Naive thymus-derived CD4-positive, alpha-beta T cell (primary cell): ENCODE measurements at regions not wholly inside any gene's neighbourhood (a gene's known extent, or its start where the extent isn't known, plus 50 kb on each side); places are given as distances from the start of the nearest gene placed in this dataset.

Source experiments
- ATAC-seq: fragments of 150-1000 bp; cut with Tn5 transposase; 2 replicates; pipeline ENCODE4 v1.10.0; 2021; ENCODE audit warnings: mild to moderate bottlenecking, moderate library complexity
- CTCF ChIA-PET: fragments of 350-600 bp; sonication (Branson Sonifier 250); formaldehyde crosslinking; loops from one replicate; lab custom pipeline; 2021; ENCODE audit warnings: antibody characterized with exemption; lab: Charles Lee
- POLR2A ChIA-PET: fragments of 350-600 bp; sonication (Branson Sonifier 250); formaldehyde crosslinking; loops from one replicate; lab custom pipeline; 2021; ENCODE audit warnings: antibody characterized with exemption, inconsistent platforms; lab: Charles Lee
- DNase-seq, 9 donors: peaks; one replicate each; pipeline versions ENCODE4 v3.0.0 to v3.0.0-alpha.2; 2020 to 2022; ENCODE audit warnings: mixed read lengths in 1 of 9
- H3K27ac ChIP-seq: one replicate; pipeline ENCODE4 v1.7.0; 2013; ENCODE audit warnings: mild to moderate bottlenecking, low read depth, low read length, moderate library complexity
- H3K27me3 ChIP-seq, 2 donors: one replicate each; pipeline ENCODE4 v1.7.0; 2013; ENCODE audit warnings: low read length in 2 of 2, mild to moderate bottlenecking in 2 of 2, moderate library complexity in 2 of 2; ENCODE audit not compliant: control insufficient read depth in 2 of 2, insufficient read depth in 2 of 2
- H3K36me3 ChIP-seq, 3 experiments: 1 replicate in 2 of 3; 2 replicates in 1 of 3; pipeline ENCODE4 v1.7.0; 2013; ENCODE audit warnings: low read length in 3 of 3, mild to moderate bottlenecking in 3 of 3, moderate library complexity in 1 of 3; ENCODE audit not compliant: insufficient read depth in 3 of 3, control insufficient read depth in 2 of 3
- H3K4me1 ChIP-seq, 2 donors: one replicate each; pipeline ENCODE4 v1.7.0; 2013; ENCODE audit warnings: low read length in 2 of 2, mild to moderate bottlenecking in 2 of 2, moderate library complexity in 1 of 2; ENCODE audit not compliant: control insufficient read depth in 2 of 2, insufficient read depth in 2 of 2
- H3K4me3 ChIP-seq: 2 replicates; pipeline ENCODE4 v1.7.0; 2013; ENCODE audit warnings: mild to moderate bottlenecking, low read length
- H3K9me3 ChIP-seq, 3 experiments: 1 replicate in 2 of 3; 2 replicates in 1 of 3; pipeline ENCODE4 v1.7.0; 2013; ENCODE audit warnings: low read length in 3 of 3; ENCODE audit not compliant: control insufficient read depth in 2 of 3
- H3K27ac Mint-ChIP-seq, 9 donors: one replicate each; pipeline ENCODE4 v1.8.0; 2020 to 2022; ENCODE audit warnings: mixed read lengths in 9 of 9, mild to moderate bottlenecking in 8 of 9, moderate library complexity in 5 of 9, inconsistent platforms in 2 of 9
- H3K27me3 Mint-ChIP-seq, 5 donors: one replicate each; pipeline ENCODE4 v1.8.0; 2021 to 2022; ENCODE audit warnings: mixed read lengths in 5 of 5, mild to moderate bottlenecking in 1 of 5
- H3K36me3 Mint-ChIP-seq, 5 donors: one replicate each; pipeline ENCODE4 v1.8.0; 2020 to 2022; ENCODE audit warnings: mixed read lengths in 5 of 5, mild to moderate bottlenecking in 3 of 5, inconsistent platforms in 1 of 5
- H3K4me1 Mint-ChIP-seq, 7 donors: one replicate each; pipeline ENCODE4 v1.8.0; 2020 to 2022; ENCODE audit warnings: mixed read lengths in 7 of 7, mild to moderate bottlenecking in 3 of 7, inconsistent platforms in 1 of 7
- H3K4me3 Mint-ChIP-seq, 10 donors: one replicate each; pipeline ENCODE4 v1.8.0; 2020 to 2022; ENCODE audit warnings: mild to moderate bottlenecking in 10 of 10, mixed read lengths in 10 of 10, moderate library complexity in 6 of 10, inconsistent platforms in 2 of 10
- H3K9me3 Mint-ChIP-seq, 11 donors: one replicate each; pipeline ENCODE4 v1.8.0; 2020 to 2022; ENCODE audit warnings: mixed read lengths in 11 of 11, mild to moderate bottlenecking in 4 of 11, inconsistent platforms in 1 of 11, moderate library complexity in 1 of 11
- intact Hi-C, 2 donors: fragments of 100-400 bp; cut with micrococcal nuclease; formaldehyde crosslinking; loops; one replicate each; pipeline ENCODE4 v1.15.1; 2023

GRCh38 chr13:29925457-29926097 lies 75.2 kb upstream of the UBL3 start:
- Mint-ChIP-seq H3K4me3 (peak overlapping the region in 1 of 10 donors; percentile 29), H3K27ac (peak overlapping the region in 2 of 9 donors; percentile 35 to 63), H3K27me3 (peaks cover 0 to 6% (median 3%) of the 10 kb centered on the region in 5 donors), H3K9me3 (peaks cover 0 to 1% (median 0%) of the 10 kb centered on the region in 11 donors), H3K4me1 (peaks cover 0 to 33% (median 13%) of the 10 kb centered on the region in 7 donors), H3K36me3 (peaks cover 0 to 4% (median 0%) of the 10 kb centered on the region in 5 donors)
- no peaks in the 10 kb centered on the region for H3K27me3 ChIP-seq
- no peaks in the 10 kb centered on the region for H3K36me3 ChIP-seq
- POLR2A ChIA-PET: no interaction called here
- no peak overlapping the region for H3K4me3 ChIP-seq
- H3K9me3 ChIP-seq: no peaks in the 10 kb centered on the region
- intact Hi-C loops: no loop called here
- CTCF ChIA-PET: interaction anchor here (0.7 to 4.5 kb wide), 2 partner anchors 11 to 405 kb away, joined by 3 to 35 read pairs; no protein-coding TSS in a partner anchor
- no peak for DNase-seq
- no peak overlapping the region for H3K27ac ChIP-seq
- no peaks in the 10 kb centered on the region for H3K4me1 ChIP-seq
- no peak for ATAC-seq

- H3K27ac ChIP-seq: no peak overlapping the region
- peaks cover 0 to 4% (median 0%) of the 10 kb centered on the region in 5 donors for H3K36me3 Mint-ChIP-seq
- H3K4me1 ChIP-seq: no peaks in the 10 kb centered on the region
- ChIA-PET CTCF (interaction anchor here (0.6 to 4.5 kb wide), 8 partner anchors 12 to 404 kb away, joined by 3 to 35 read pairs (median 4); no protein-coding TSS in a partner anchor), POLR2A (interaction anchor here (0.7 to 2.1 kb wide), 2 partner anchors 11 to 75 kb away, joined by 3 to 10 read pairs; no protein-coding TSS in a partner anchor)
- H3K36me3 ChIP-seq: no peaks in the 10 kb centered on the region
- H3K9me3 ChIP-seq: no peaks in the 10 kb centered on the region
- no peaks in the 10 kb centered on the region for H3K27me3 ChIP-seq
- H3K4me3 ChIP-seq: no peak overlapping the region
- H3K27me3 Mint-ChIP-seq: peaks cover 0 to 6% (median 3%) of the 10 kb centered on the region in 5 donors
- peak overlapping the region in 2 of 9 donors; percentile 40 to 81 for H3K27ac Mint-ChIP-seq
- peaks cover 0 to 1% (median 0%) of the 10 kb centered on the region in 11 donors for H3K9me3 Mint-ChIP-seq
- H3K4me3 Mint-ChIP-seq: no peak overlapping the region
- DNase-seq (no peak), ATAC-seq (no peak)
- intact Hi-C loops: loop anchor here (1.0 to 5.0 kb wide), 2 partner anchors 75 to 152 kb away; no protein-coding TSS in a partner anchor
- H3K4me1 Mint-ChIP-seq: peaks cover 0 to 33% (median 13%) of the 10 kb centered on the region in 7 donors
These were observed 74.3 kb upstream of the UBL3 start for GRCh38 chr13:29924482-29925350.

DNA sequence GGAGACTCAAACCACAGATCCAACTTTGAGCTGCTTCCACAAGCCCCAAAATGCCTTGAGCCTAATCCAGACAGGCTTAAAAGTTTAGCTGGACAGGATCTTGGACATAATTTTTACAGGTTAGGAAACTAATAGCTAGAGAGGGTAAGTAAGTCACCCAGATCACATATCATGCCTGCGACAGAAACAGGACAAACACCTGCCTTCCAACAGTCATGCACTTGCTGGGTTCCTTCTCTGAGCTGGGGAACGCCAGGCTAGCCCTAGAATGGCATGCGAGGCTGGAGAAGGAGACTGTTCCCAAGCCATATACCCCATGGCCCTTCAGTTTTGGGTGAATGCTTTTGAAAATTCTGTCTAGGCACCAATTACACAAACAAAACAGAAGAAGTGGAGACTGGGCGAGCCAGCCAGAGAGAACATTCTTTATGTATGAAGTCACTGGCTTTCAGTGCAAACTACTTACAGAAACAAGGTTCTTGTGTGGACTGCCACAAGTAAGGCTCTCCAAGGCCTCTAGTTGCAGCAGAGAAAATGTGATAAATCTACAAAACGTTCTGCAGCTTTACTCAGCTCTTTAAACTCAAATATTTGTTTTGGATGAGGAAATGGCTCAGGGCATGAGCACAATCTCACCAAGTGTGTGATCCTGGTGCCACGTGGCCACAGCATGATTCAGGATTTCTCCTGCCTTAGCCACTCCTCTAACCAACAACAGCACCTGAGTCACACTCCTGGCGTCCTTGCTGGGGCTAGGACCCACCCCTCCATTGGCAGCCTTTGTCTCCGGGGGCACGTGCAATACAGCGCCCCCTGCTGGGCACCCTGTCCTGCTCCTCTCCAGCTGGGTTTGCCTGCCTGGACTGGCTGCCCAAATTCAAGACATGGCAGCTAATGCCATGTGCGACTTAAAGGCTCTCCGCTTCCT lies 73.4 kb upstream of the UBL3 start:
- ATAC-seq: peak; percentile 86
- Histone ChIP-seq H3K27me3 (no peaks in the 10 kb centered on the region), H3K9me3 (no peaks in the 10 kb centered on the region), H3K36me3 (no peaks in the 10 kb centered on the region), H3K4me1 (no peaks in the 10 kb centered on the region), H3K27ac (no peak overlapping the region), H3K4me3 (no peak overlapping the region)
- peaks cover 0 to 3% (median under 1%) of the 10 kb centered on the region in 5 donors for H3K27me3 Mint-ChIP-seq
- H3K27ac Mint-ChIP-seq: peak overlapping the region in 1 of 9 donors; percentile 32
- POLR2A ChIA-PET: interaction anchor here (0.7 to 2.1 kb wide), 2 partner anchors 12 to 74 kb away, joined by 3 to 10 read pairs; no protein-coding TSS in a partner anchor
- DNase-seq: peak in 5 of 9 donors; percentile 20 to 55 (median 21)
- H3K4me1 Mint-ChIP-seq: peaks cover 0 to 36% (median 13%) of the 10 kb centered on the region in 7 donors
- no peak overlapping the region for H3K4me3 Mint-ChIP-seq
- intact Hi-C loops: loop anchor here (1.0 to 5.0 kb wide), 2 partner anchors 75 to 152 kb away; no protein-coding TSS in a partner anchor
- peaks cover 0 to 4% (median 0%) of the 10 kb centered on the region in 5 donors for H3K36me3 Mint-ChIP-seq
- H3K9me3 Mint-ChIP-seq: peaks cover 0 to 2% (median 0%) of the 10 kb centered on the region in 11 donors
- CTCF ChIA-PET: interaction anchor here (0.6 to 4.5 kb wide), 9 partner anchors 11 to 191 kb away, joined by 3 to 35 read pairs (median 4); no protein-coding TSS in a partner anchor

DNA sequence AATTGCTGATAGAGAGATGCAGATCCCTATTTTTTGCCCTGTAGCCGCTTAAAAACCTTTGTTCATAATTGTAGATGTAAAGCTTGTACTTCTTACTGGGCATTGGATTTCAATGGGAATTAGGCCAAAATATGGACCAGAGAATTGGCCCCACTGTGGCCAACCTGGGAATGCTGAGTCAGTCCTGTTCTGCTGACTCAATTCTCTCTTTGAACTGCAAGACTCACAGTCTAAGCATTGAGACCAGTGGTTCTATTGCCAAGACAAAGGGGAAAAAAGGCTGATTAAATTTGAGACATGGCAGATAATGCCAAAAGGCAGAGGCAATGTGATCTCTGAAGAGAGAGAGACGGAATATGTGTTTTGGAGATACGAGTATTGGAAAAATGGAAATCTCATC lies 72.5 kb upstream of the UBL3 start:
- Mint-ChIP-seq H3K27ac (no peak overlapping the region), H3K4me1 (peaks cover 0 to 40% (median 13%) of the 10 kb centered on the region in 7 donors), H3K27me3 (peaks cover 0 to 3% (median 0%) of the 10 kb centered on the region in 5 donors), H3K4me3 (no peak overlapping the region), H3K36me3 (peaks cover 0 to 4% (median 0%) of the 10 kb centered on the region in 5 donors), H3K9me3 (peaks cover 0 to 2% (median 0%) of the 10 kb centered on the region in 11 donors)
- no peak overlapping the region for H3K27ac ChIP-seq
- intact Hi-C loops: loop anchor here in 1 of 2 donors (5.0 kb wide), 1 partner anchor 151 kb away; no protein-coding TSS in a partner anchor
- ChIA-PET CTCF (interaction anchor here (0.6 to 4.5 kb wide), 5 partner anchors 13 to 192 kb away, joined by 3 to 35 read pairs (median 6); no protein-coding TSS in a partner anchor), POLR2A (interaction anchor here (0.9 to 2.1 kb wide), 2 partner anchors 13 to 31 kb away, joined by 4 to 10 read pairs; no protein-coding TSS in a partner anchor)
- no peaks in the 10 kb centered on the region for H3K4me1 ChIP-seq
- H3K4me3 ChIP-seq: no peak overlapping the region
- ATAC-seq (no peak), DNase-seq (no peak)
- no peaks in the 10 kb centered on the region for H3K36me3 ChIP-seq
- H3K27me3 ChIP-seq: no peaks in the 10 kb centered on the region
- H3K9me3 ChIP-seq: no peaks in the 10 kb centered on the region

GRCh38 chr13:29922281-29922821 lies 71.9 kb upstream of the UBL3 start:
- intact Hi-C loops: loop anchor here in 1 of 2 donors (5.0 kb wide), 1 partner anchor 150 kb away; no protein-coding TSS in a partner anchor
- no peaks in the 10 kb centered on the region for H3K27me3 ChIP-seq
- Mint-ChIP-seq H3K27me3 (peaks cover 0 to 3% (median 0%) of the 10 kb centered on the region in 5 donors), H3K27ac (peak overlapping the region in 1 of 9 donors; percentile 41), H3K36me3 (peaks cover 0 to 4% (median 0%) of the 10 kb centered on the region in 5 donors), H3K4me3 (no peak overlapping the region), H3K4me1 (peaks cover 0 to 40% (median 13%) of the 10 kb centered on the region in 7 donors), H3K9me3 (peaks cover 0 to 2% (median 0%) of the 10 kb centered on the region in 11 donors)
- ATAC-seq (no peak), DNase-seq (no peak)
- ChIA-PET CTCF (interaction anchor here (0.8 to 4.5 kb wide), 5 partner anchors 14 to 190 kb away, joined by 3 to 35 read pairs (median 6); no protein-coding TSS in a partner anchor), POLR2A (interaction anchor here (0.9 to 2.1 kb wide), 2 partner anchors 13 to 32 kb away, joined by 4 to 5 read pairs; no protein-coding TSS in a partner anchor)
- no peaks in the 10 kb centered on the region for H3K36me3 ChIP-seq
- no peak overlapping the region for H3K27ac ChIP-seq
- no peaks in the 10 kb centered on the region for H3K9me3 ChIP-seq
- no peaks in the 10 kb centered on the region for H3K4me1 ChIP-seq
- H3K4me3 ChIP-seq: no peak overlapping the region
